HEK293 (cell line): ENCODE measurements at regions not wholly inside any gene's neighbourhood (a gene's known extent, or its start where the extent isn't known, plus 50 kb on each side); places are given as distances from the start of the nearest gene placed in this dataset.

Experiments
- CTCF ChIA-PET: fragments of 350-600 bp; formaldehyde crosslinking; extraction: SDS; loops from one replicate; lab custom pipeline; 2021; ENCODE audit warnings: antibody characterized with exemption; lab: Yijun Ruan, JAX
- POLR2A ChIA-PET: fragments of 300-600 bp; formaldehyde crosslinking; extraction: SDS; loops from one replicate; lab custom pipeline; 2020; ENCODE audit warnings: antibody characterized with exemption, inconsistent platforms; lab: Yijun Ruan, JAX
- H3K27ac ChIP-seq: fragments of 200-500 bp; sonication (Bioruptor generic); 2 replicates; pipeline ENCODE4 v1.5.1; 2014; ENCODE audit warnings: low read depth, low read length, control low read depth, inconsistent platforms; ENCODE audit errors: extremely low read depth
- H3K36me3 ChIP-seq, 2 experiments: fragments of 200-500 bp in 1 of 2; sonication (Bioruptor generic) in 1 of 2; 1 replicate in 1 of 2; 2 replicates in 1 of 2; pipeline ENCODE4 v1.5.1; 2014 to 2017; ENCODE audit warnings: inconsistent platforms in 2 of 2, low read length in 2 of 2; ENCODE audit not compliant: control insufficient read depth in 2 of 2, insufficient read depth in 1 of 2
- H3K4me1 ChIP-seq: fragments of 200-500 bp; sonication (Bioruptor generic); 2 replicates; pipeline ENCODE4 v1.5.1; 2014; ENCODE audit warnings: mild to moderate bottlenecking, low read length, inconsistent platforms; ENCODE audit not compliant: control insufficient read depth, insufficient read depth
- H3K4me3 ChIP-seq: 2 replicates; pipeline ENCODE4 v1.5.1; 2011; ENCODE audit warnings: low read depth, mild to moderate bottlenecking, control low read depth, low read length, moderate library complexity
- H3K9me3 ChIP-seq: fragments of 200-500 bp; sonication (Bioruptor generic); 2 replicates; pipeline ENCODE4 v1.5.1; 2014; ENCODE audit warnings: low read depth, low read length, inconsistent platforms; ENCODE audit not compliant: control insufficient read depth, insufficient read depth
- BCL11B ChIP-seq: fragments of 450-650 bp; formaldehyde crosslinking; IDR thresholded peaks from 2 replicates; pipeline ENCODE4 v1.5.1; 2016; ENCODE audit warnings: low read depth, missing biosample characterization, missing genetic modification characterization
- GLIS1 ChIP-seq: fragments of 450-650 bp; formaldehyde crosslinking; IDR thresholded peaks from 2 replicates; pipeline ENCODE4 v1.5.1; 2016; ENCODE audit warnings: missing biosample characterization, missing genetic modification characterization
- MEIS1 ChIP-seq: sonication (generic); formaldehyde crosslinking; IDR thresholded peaks from 2 replicates; pipeline ENCODE4 v1.8.1; 2022; ENCODE audit warnings: missing genetic modification reagents, mild to moderate bottlenecking, borderline replicate concordance
- MZF1 ChIP-seq: fragments of 450-650 bp; formaldehyde crosslinking; IDR thresholded peaks from 2 replicates; pipeline ENCODE4 v1.5.1; 2017; ENCODE audit warnings: missing biosample characterization, missing genetic modification characterization, borderline replicate concordance
- OSR2 ChIP-seq: fragments of 450-650 bp; formaldehyde crosslinking; IDR thresholded peaks from 2 replicates; pipeline ENCODE4 v1.5.1; 2016; ENCODE audit warnings: missing biosample characterization, missing genetic modification characterization
- REPIN1 ChIP-seq: fragments of 450-650 bp; formaldehyde crosslinking; IDR thresholded peaks from 2 replicates; pipeline ENCODE4 v1.5.1; 2017; ENCODE audit warnings: missing biosample characterization, missing genetic modification characterization, low read depth
- SCRT1 ChIP-seq: fragments of 450-650 bp; formaldehyde crosslinking; IDR thresholded peaks from 2 replicates; pipeline ENCODE4 v1.5.1; 2016; ENCODE audit warnings: missing biosample characterization, missing genetic modification characterization, borderline replicate concordance
- ZFP41 ChIP-seq: fragments of 450-650 bp; formaldehyde crosslinking; IDR thresholded peaks from 2 replicates; pipeline ENCODE4 v1.5.1; 2016; ENCODE audit warnings: missing biosample characterization, missing genetic modification characterization, borderline replicate concordance
- ZFP69B ChIP-seq: fragments of 450-650 bp; formaldehyde crosslinking; IDR thresholded peaks from 2 replicates; pipeline ENCODE4 v1.5.1; 2016; ENCODE audit warnings: missing biosample characterization, missing genetic modification characterization
- ZNF132 ChIP-seq: fragments of 450-650 bp; formaldehyde crosslinking; IDR thresholded peaks from 2 replicates; pipeline ENCODE4 v1.5.1; 2017; ENCODE audit warnings: missing biosample characterization, missing genetic modification characterization, borderline replicate concordance
- ZNF146 ChIP-seq: fragments of 450-650 bp; formaldehyde crosslinking; IDR thresholded peaks from 2 replicates; pipeline ENCODE4 v1.5.1; 2016; ENCODE audit warnings: missing biosample characterization, missing genetic modification characterization
- ZNF148 ChIP-seq: fragments of 450-650 bp; formaldehyde crosslinking; IDR thresholded peaks from 2 replicates; pipeline ENCODE4 v1.5.0; 2017; ENCODE audit warnings: missing biosample characterization, missing genetic modification characterization, borderline replicate concordance
- ZNF157 ChIP-seq: fragments of 450-650 bp; formaldehyde crosslinking; IDR thresholded peaks from 2 replicates; pipeline ENCODE4 v1.5.1; 2016; ENCODE audit warnings: missing biosample characterization, missing genetic modification characterization
- ZNF239 ChIP-seq: fragments of 450-650 bp; formaldehyde crosslinking; IDR thresholded peaks from 2 replicates; pipeline ENCODE4 v1.5.1; 2016; ENCODE audit warnings: missing biosample characterization, missing genetic modification characterization
- ZNF350 ChIP-seq: fragments of 450-650 bp; formaldehyde crosslinking; IDR thresholded peaks from 2 replicates; pipeline ENCODE4 v1.5.0; 2017; ENCODE audit warnings: missing biosample characterization, mild to moderate bottlenecking, missing genetic modification characterization
- ZNF362 ChIP-seq: fragments of 450-650 bp; formaldehyde crosslinking; IDR thresholded peaks from 2 replicates; pipeline ENCODE4 v1.5.1; 2016; ENCODE audit warnings: missing biosample characterization, missing genetic modification characterization
- ZNF404 ChIP-seq: fragments of 450-650 bp; formaldehyde crosslinking; IDR thresholded peaks from 2 replicates; pipeline ENCODE4 v1.5.1; 2017; ENCODE audit warnings: missing biosample characterization, missing genetic modification characterization
- ZNF416 ChIP-seq: fragments of 450-650 bp; formaldehyde crosslinking; IDR thresholded peaks from 2 replicates; pipeline ENCODE4 v1.5.1; 2016; ENCODE audit warnings: missing biosample characterization, missing genetic modification characterization
- ZNF423 ChIP-seq: fragments of 450-650 bp; formaldehyde crosslinking; IDR thresholded peaks from 2 replicates; pipeline ENCODE4 v1.5.1; 2016; ENCODE audit warnings: missing biosample characterization, missing genetic modification characterization
- ZNF544 ChIP-seq: fragments of 450-650 bp; formaldehyde crosslinking; IDR thresholded peaks from 2 replicates; pipeline ENCODE4 v1.5.0; 2017; ENCODE audit warnings: missing biosample characterization, missing genetic modification characterization
- ZNF548 ChIP-seq: fragments of 450-650 bp; formaldehyde crosslinking; IDR thresholded peaks from 2 replicates; pipeline ENCODE4 v1.5.1; 2016; ENCODE audit warnings: missing biosample characterization, missing genetic modification characterization
- ZNF629 ChIP-seq: fragments of 450-650 bp; formaldehyde crosslinking; IDR thresholded peaks from 2 replicates; pipeline ENCODE4 v1.5.1; 2017; ENCODE audit warnings: missing biosample characterization, missing genetic modification characterization
- ZSCAN23 ChIP-seq: fragments of 450-650 bp; formaldehyde crosslinking; IDR thresholded peaks from 2 replicates; pipeline ENCODE4 v1.5.1; 2016; ENCODE audit warnings: missing biosample characterization, missing genetic modification characterization
- TF ChIP-seq, protein P1 (sequence below): fragments of 450-650 bp; formaldehyde crosslinking; IDR thresholded peaks from 2 replicates; pipeline ENCODE4 v1.5.1; 2016; ENCODE audit warnings: missing biosample characterization, missing genetic modification characterization
- TF ChIP-seq, protein P2 (sequence below): fragments of 450-650 bp; formaldehyde crosslinking; IDR thresholded peaks from 2 replicates; pipeline ENCODE4 v1.5.1; 2016; ENCODE audit warnings: missing biosample characterization, missing genetic modification characterization
- TF ChIP-seq, protein P3 (sequence below): fragments of 450-650 bp; formaldehyde crosslinking; conservative IDR thresholded peaks from 2 replicates; pipeline ENCODE4 v1.5.1; 2016; ENCODE audit warnings: low read depth, missing biosample characterization, missing genetic modification characterization

- Histone ChIP-seq H3K27ac (no peak overlapping the region), H3K9me3 (no peaks in the 10 kb centered on the region), H3K4me1 (no peaks in the 10 kb centered on the region), H3K4me3 (no peak overlapping the region), H3K36me3 (no peaks in the 10 kb centered on the region)
- no peak for TF ChIP-seq ZNF416 (tag by site-specific recombination)
- no peak for TF ChIP-seq REPIN1 (tag by site-specific recombination)
- TF ChIP-seq, protein P1, sequence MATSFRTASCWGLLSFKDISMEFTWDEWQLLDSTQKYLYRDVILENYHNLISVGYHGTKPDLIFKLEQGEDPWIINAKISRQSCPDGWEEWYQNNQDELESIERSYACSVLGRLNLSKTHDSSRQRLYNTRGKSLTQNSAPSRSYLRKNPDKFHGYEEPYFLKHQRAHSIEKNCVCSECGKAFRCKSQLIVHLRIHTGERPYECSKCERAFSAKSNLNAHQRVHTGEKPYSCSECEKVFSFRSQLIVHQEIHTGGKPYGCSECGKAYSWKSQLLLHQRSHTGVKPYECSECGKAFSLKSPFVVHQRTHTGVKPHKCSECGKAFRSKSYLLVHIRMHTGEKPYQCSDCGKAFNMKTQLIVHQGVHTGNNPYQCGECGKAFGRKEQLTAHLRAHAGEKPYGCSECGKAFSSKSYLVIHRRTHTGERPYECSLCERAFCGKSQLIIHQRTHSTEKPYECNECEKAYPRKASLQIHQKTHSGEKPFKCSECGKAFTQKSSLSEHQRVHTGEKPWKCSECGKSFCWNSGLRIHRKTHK: no peak
- TF ChIP-seq ZNF544 (tag by site-specific recombination): no peak
- TF ChIP-seq ZNF148: no peak
- TF ChIP-seq ZNF146: no peak
- no peak for TF ChIP-seq ZFP41
- no peak for TF ChIP-seq MZF1 (tag by site-specific recombination)
- TF ChIP-seq OSR2 (tag by site-specific recombination): no peak
- TF ChIP-seq ZNF629 (tag by site-specific recombination): no peak
- TF ChIP-seq ZNF362: no peak
- TF ChIP-seq ZNF132 (tag by site-specific recombination): no peak
- TF ChIP-seq BCL11B (tag by site-specific recombination): no peak
- TF ChIP-seq, protein P2, sequence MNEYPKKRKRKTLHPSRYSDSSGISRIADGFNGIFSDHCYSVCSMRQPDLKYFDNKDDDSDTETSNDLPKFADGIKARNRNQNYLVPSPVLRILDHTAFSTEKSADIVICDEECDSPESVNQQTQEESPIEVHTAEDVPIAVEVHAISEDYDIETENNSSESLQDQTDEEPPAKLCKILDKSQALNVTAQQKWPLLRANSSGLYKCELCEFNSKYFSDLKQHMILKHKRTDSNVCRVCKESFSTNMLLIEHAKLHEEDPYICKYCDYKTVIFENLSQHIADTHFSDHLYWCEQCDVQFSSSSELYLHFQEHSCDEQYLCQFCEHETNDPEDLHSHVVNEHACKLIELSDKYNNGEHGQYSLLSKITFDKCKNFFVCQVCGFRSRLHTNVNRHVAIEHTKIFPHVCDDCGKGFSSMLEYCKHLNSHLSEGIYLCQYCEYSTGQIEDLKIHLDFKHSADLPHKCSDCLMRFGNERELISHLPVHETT: no peak
- TF ChIP-seq SCRT1 (tag by site-specific recombination): no peak
- TF ChIP-seq ZNF423 (tag by site-specific recombination): no peak
- TF ChIP-seq ZNF404: no peak
- TF ChIP-seq ZNF350: no peak
- ChIA-PET POLR2A (no interaction called here), CTCF (interaction anchor here (0.6 kb wide), 1 partner anchor 1816 kb away, joined by 3 read pairs; no protein-coding TSS in a partner anchor)
Measured at GRCh38 chr4:34363842-34364241, 1880.5 kb downstream of the ARAP2 start.

DNA sequence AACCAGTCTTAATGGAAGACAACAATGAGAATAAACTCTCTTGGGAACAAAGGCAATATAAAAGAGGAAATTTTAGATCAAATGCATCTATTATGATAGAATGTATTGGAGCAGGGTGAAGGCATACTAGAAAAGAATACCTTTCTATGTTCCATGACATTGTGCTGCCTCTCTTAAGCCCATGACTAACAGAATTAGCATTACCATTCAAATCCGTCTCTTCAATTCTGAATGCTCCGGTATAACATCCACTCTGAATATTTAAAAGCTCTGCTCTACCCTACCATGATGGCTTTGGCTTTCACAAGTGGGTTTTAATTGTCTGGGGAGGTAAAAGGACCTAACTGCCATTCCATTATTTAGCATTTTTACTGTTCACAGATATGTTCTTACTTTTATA is 1878.4 kb downstream of the ARAP2 start:
- ChIA-PET CTCF (no interaction called here), POLR2A (no interaction called here)
- Histone ChIP-seq H3K4me3 (no peak overlapping the region), H3K9me3 (no peaks in the 10 kb centered on the region), H3K4me1 (no peaks in the 10 kb centered on the region), H3K36me3 (no peaks in the 10 kb centered on the region), H3K27ac (no peak overlapping the region)
- no peak for TF ChIP-seq ZFP69B (tag by site-specific recombination)
- TF ChIP-seq ZNF548: no peak
- no peak for TF ChIP-seq GLIS1 (tag by site-specific recombination)
- no peak for TF ChIP-seq MEIS1
- TF ChIP-seq ZNF239 (tag by site-specific recombination): no peak
- TF ChIP-seq ZSCAN23: no peak
- TF ChIP-seq ZNF157: no peak
- TF ChIP-seq, protein P3, sequence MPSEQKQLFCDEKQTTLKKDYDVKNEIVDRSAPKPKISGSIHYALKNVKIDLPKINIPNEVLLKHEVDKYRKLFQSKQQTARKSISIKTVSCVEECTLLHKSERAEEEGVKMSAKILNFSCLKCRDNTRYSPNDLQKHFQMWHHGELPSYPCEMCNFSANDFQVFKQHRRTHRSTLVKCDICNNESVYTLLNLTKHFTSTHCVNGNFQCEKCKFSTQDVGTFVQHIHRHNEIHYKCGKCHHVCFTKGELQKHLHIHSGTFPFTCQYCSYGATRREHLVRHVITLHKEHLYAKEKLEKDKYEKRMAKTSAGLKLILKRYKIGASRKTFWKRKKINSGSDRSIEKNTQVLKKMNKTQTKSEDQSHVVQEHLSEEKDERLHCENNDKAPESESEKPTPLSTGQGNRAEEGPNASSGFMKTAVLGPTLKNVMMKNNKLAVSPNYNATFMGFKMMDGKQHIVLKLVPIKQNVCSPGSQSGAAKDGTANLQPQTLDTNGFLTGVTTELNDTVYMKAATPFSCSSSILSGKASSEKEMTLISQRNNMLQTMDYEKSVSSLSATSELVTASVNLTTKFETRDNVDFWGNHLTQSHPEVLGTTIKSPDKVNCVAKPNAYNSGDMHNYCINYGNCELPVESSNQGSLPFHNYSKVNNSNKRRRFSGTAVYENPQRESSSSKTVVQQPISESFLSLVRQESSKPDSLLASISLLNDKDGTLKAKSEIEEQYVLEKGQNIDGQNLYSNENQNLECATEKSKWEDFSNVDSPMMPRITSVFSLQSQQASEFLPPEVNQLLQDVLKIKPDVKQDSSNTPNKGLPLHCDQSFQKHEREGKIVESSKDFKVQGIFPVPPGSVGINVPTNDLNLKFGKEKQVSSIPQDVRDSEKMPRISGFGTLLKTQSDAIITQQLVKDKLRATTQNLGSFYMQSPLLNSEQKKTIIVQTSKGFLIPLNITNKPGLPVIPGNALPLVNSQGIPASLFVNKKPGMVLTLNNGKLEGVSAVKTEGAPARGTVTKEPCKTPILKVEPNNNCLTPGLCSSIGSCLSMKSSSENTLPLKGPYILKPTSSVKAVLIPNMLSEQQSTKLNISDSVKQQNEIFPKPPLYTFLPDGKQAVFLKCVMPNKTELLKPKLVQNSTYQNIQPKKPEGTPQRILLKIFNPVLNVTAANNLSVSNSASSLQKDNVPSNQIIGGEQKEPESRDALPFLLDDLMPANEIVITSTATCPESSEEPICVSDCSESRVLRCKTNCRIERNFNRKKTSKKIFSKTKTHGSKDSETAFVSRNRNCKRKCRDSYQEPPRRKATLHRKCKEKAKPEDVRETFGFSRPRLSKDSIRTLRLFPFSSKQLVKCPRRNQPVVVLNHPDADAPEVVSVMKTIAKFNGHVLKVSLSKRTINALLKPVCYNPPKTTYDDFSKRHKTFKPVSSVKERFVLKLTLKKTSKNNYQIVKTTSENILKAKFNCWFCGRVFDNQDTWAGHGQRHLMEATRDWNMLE (tag by site-specific recombination): no peak
